ENCODE measurements at regions not wholly inside any gene's neighbourhood (a gene's known extent, or its start where the extent isn't known, plus 50 kb on each side); places are given as distances from the start of the nearest gene placed in this dataset.

- no peak for DNase-seq (ENCODE audit: low read depth)
Measured at GRCh38 chr1:164296172-164296571, 262.8 kb upstream of the PBX1 start.

GRCh38 chr1:164308101-164308500 is 250.9 kb upstream of the PBX1 start:
- DNase-seq (ENCODE audit: low read depth) = no peak

- no peak for DNase-seq (ENCODE audit: low read depth)
Measured at GRCh38 chr1:164310166-164310565, 248.8 kb upstream of the PBX1 start.

GRCh38 chr1:164311377-164311776 is 247.6 kb upstream of the PBX1 start:
- no peak for DNase-seq (ENCODE audit: low read depth)

GRCh38 chr1:164320790-164321731 is 237.9 kb upstream of the PBX1 start:
- DNase-seq (ENCODE audit: low read depth) = no peak

- DNase-seq (ENCODE audit: low read depth) = no peak
Measured at GRCh38 chr1:164325786-164326185, 233.2 kb upstream of the PBX1 start.

GRCh38 chr1:164333387-164333786 is 225.6 kb upstream of the PBX1 start:
- no peak for DNase-seq (ENCODE audit: low read depth)

- DNase-seq (ENCODE audit: low read depth) = no peak
Measured at GRCh38 chr1:164337394-164337793, 221.6 kb upstream of the PBX1 start.

GRCh38 chr1:164337885-164338284 is 221.1 kb upstream of the PBX1 start:
- DNase-seq (ENCODE audit: low read depth) = no peak

GRCh38 chr1:164343189-164343588 is 215.8 kb upstream of the PBX1 start:
- DNase-seq (ENCODE audit: low read depth) = no peak

- no peak for DNase-seq (ENCODE audit: low read depth)
Measured at GRCh38 chr1:164347980-164348379, 211.0 kb upstream of the PBX1 start.

GRCh38 chr1:164356511-164356910 is 202.5 kb upstream of the PBX1 start:
- DNase-seq (ENCODE audit: low read depth) = no peak

GRCh38 chr1:164360265-164360664 is 198.7 kb upstream of the PBX1 start:
- DNase-seq (ENCODE audit: low read depth) = no peak

GRCh38 chr1:164361927-164362326 is 197.1 kb upstream of the PBX1 start:
- no peak for DNase-seq (ENCODE audit: low read depth)

- DNase-seq (ENCODE audit: low read depth) = no peak
Measured at GRCh38 chr1:164363980-164364379, 195.0 kb upstream of the PBX1 start.

GRCh38 chr1:164366014-164366413 is 193.0 kb upstream of the PBX1 start:
- DNase-seq (ENCODE audit: low read depth) = no peak

- DNase-seq (ENCODE audit: low read depth) = no peak
Measured at GRCh38 chr1:164369698-164370365, 189.2 kb upstream of the PBX1 start.

GRCh38 chr1:164380893-164381292 is 178.1 kb upstream of the PBX1 start:
- peak; percentile 82 for DNase-seq (ENCODE audit: low read depth)

- no peak for DNase-seq (ENCODE audit: low read depth)
Measured at GRCh38 chr1:164382384-164382783, 176.6 kb upstream of the PBX1 start.

- no peak for DNase-seq (ENCODE audit: low read depth)
Measured at GRCh38 chr1:164384262-164384661, 174.7 kb upstream of the PBX1 start.

GRCh38 chr1:164417016-164417704 is 141.8 kb upstream of the PBX1 start:
- DNase-seq (ENCODE audit: low read depth) = no peak

GRCh38 chr1:164423136-164423535 is 135.8 kb upstream of the PBX1 start:
- no peak for DNase-seq (ENCODE audit: low read depth)

Measured in stromal cell of bone marrow (primary cell).